ENCODE measurements at regions not wholly inside any gene's neighbourhood (a gene's known extent, or its start where the extent isn't known, plus 50 kb on each side); places are given as distances from the start of the nearest gene placed in this dataset.
"Not testable (repeated sequence)": the region's sequence is repeated elsewhere in the genome, so short reads cannot be mapped to it uniquely, and the experiment has no call there.

DNA sequence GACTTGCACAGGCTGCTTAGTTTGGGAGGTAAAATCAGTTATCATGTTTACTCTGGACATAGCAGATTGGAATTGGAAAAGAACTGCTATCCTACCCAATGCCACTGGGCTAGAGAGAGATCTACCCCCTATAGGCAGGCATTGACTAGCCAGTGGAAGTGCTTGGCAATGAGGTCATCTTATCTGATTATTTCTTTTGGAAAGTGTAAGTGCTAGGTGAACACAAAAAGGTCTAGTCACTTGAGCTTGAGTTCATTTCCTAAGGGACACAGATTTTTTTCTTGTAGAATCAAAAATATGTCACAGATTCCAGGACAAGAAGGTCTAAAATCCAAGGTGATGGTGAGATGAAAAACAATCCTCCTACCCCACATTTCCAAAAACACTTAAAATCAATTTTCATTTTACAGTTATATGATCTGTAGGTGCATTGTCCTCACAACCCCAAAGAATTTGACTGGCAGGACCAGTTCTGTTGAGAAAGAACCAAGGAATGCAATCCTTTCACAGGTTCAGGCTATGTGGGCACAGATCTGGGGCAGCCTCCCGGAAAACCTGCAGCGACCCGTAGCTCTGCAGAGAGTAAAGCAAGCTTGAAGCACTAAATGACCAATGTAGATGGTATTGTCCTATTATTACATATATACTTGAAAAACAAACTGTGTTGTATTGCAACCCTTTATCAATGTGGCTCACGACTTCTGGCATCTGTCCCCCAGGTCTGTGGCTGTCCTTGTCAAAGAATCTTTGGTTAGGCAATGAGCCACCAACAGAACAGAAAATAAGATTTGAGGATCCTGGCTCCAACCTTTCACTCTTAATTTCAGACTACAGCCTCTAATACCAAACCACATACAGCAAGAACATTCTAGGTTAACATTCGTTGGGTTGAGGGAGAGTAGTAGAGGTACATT, 67.3 kb upstream of the ADTRP start:
- DNase-seq, result no peak

DNA sequence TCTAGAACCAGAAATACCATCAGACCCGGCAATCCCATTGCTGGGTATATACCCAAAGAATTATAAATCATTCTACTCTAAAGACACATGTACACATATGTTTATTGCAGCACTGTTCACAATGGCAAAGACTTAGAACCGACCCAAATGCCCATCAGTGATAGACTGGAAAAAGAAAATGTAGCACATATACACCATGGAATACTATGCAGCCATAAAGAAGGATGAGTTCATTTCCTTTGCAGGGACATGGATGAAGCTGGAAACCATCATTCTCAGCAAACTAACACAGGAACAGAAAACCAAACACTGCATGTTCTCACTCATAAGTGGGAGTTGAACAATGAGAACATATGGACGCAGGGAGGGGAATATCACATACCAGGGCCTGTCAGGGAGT, 64.2 kb upstream of the ADTRP start:
- not testable (repeated sequence) for DNase-seq

DNA sequence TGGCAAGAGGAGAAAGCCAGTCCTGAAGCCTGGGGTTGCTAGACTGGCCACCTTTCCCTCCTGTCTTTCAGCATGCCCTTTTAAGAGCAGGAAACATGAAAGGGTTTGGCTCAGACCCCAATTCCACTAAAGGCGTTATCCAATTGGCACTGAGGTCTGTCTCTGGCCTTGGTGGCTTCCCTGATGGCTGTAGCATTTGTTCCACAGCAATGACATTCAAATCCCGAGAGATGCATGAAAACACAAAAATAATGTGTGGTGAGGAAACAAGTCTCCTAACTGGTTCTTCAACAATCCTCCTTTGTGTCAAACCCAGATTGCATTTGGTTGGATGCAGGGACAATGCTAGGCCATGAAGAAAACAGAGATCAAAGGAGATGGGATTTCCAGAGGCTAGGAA, 56.5 kb upstream of the ADTRP start:
- DNase-seq, result no peak

DNA sequence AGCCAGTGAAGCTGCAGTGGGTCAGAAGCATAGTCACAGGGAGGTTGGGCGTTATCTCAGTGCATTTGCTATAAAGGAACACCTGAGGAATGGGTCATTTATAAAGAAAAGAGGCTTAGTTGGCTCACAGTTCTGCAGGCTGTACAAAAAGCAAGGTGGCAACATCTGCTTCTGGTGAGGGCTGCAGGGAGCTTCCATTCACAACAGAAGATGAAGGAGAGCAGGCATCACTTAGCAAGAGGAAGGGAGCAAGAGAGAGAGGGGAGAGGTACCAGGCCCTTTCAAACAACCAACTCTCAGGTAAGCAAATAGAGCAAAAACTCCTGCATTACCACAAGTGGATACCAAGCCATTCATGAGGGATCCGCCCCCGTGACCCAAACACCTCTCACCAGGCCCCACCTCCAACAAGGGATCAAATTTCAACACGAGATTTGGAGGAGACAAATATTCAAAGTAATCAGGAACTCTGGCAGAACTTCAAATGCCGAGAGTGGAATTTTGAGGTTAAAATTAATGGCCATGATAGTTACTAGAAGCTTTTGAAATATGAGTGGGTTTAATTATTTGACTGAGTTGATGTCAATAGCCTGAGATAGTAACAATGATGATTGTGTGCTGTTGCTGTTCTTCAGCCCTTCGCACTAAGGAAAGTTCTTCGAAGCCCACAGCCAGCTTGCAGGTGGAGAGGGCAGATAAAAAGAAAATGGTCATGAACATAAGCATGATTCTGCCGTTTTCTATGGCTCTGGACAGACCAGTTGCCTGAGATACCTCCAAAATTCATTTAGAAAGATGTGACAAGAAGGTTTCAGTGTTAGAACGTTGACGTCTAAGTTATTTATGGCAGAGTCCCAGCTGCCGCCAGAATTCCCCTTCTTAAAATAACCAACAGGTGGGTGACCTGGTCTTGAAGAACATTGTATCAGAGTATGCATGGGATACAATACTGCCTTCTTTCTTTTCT, 55.3 kb upstream of the ADTRP start:
- no peak for DNase-seq

DNA sequence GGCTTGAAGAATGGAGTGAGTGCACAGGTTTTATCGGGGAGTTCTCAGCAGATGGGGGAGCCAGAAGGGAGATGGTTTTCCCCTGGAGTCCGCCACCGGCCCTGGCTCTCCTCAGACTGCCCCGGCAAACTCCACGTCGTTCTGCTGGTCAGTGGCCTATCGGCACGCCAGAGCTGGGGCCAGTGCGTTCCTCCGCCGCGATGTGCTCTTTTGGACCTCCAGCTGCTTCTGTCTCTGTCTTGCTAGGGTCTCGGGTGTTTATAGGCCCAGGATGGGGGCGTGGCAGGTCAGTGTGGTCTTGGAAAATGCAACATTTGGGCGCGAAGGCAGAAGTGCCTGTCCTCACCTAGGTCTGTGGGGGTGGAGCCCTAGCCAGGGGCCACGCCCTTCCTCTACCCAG, 53.0 kb upstream of the ADTRP start:
- DNase-seq, result no peak

DNA sequence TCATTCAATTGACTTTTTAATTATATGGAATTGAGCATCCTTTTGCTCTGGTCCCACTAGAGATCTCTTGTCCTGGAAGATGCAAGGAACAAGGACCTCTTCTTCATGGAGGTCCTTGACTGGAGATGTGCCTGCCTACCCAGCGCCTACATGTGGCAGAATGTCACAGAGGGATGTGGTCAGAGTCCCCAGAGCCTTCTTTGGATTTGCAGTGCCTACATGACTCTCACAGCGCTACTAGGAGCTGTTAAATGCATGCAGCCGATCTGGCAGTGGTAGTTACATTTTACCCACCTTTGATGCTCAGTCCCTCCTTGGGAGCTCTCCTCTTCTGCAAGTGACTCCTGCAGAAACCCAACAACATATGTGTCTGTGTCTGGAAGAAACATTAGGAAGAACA, 51.9 kb upstream of the ADTRP start:
- no peak for DNase-seq

DNA sequence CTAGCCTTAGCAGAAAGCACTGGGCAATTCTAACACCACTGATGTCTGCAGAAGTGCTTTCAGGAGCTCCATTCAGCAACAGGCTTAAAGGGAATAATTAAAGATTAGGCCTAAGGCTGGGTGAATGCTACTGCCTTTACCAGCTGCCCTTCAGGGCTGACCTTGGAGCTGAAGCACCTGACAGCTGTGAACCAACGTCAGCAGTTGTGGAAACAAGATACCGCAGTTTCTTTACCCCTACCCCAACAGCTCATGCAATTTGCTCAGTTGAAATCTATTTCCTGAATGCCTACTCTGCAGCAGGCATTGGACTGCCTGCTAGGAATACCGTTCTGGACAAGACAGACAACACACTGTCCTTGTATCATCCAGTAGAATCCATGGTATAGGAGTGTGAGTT, 51.5 kb upstream of the ADTRP start:
- DNase-seq, result no peak

DNA sequence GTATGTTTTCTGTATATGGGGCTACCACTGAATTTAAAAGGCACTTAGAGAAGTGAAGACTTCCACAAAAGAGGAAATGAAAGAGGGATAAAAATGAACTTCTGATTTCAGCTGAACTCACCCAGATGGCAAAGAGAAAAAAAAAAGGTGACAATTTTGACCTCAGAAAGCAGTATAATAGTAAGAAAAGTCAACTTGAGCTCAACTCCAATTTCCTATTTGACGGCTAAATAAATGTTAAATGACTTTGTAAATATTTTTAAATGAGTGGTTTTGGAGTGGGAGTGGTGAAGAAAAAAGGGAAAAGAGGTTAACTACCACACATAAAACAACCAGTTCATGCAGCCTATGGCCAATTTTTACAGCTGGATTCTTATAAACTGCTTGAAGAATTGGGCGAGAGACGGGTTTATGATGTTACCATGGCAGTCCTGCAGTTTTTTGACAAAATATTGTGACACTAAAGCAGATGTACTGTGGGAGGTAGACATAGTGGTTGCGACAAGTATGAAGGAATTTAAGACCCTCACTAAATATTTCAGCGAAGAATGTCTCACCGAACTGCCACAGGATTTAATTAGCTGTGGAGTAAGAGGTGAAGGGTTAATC, 49.8 kb upstream of the ADTRP start:
- no peak for DNase-seq

Measured in NCI-H510A treated with DMSO at 0.1 percent for 48 hours (cell line).